H9 (cell line): ENCODE measurements at regions not wholly inside any gene's neighbourhood (a gene's known extent, or its start where the extent isn't known, plus 50 kb on each side); places are given as distances from the start of the nearest gene placed in this dataset.
"Not testable (repeated sequence)": the region's sequence is repeated elsewhere in the genome, so short reads cannot be mapped to it uniquely, and the experiment has no call there.

ENCODE experiments used
- DNase-seq: peaks from one replicate; pipeline ENCODE4 v3.0.0-alpha.2; 2017
- H2AFZ ChIP-seq: one replicate; pipeline ENCODE4 v1.6.1; 2013; ENCODE audit warnings: mild to moderate bottlenecking, low read length, control low read depth, moderate library complexity
- H2AK5ac ChIP-seq: 2 replicates; pipeline ENCODE4 v1.6.1; 2013; ENCODE audit warnings: low read length, control low read depth, mixed read lengths; ENCODE audit not compliant: insufficient read length
- H2BK120ac ChIP-seq: one replicate; pipeline ENCODE4 v1.6.1; 2013; ENCODE audit warnings: low read depth, mild to moderate bottlenecking, low read length, control low read depth, inconsistent platforms; ENCODE audit not compliant: poor library complexity, severe bottlenecking
- H2BK12ac ChIP-seq: 2 replicates; pipeline ENCODE4 v1.6.1; 2013; ENCODE audit warnings: low read length, control low read depth, mixed read lengths, low read depth; ENCODE audit not compliant: insufficient read length
- H2BK15ac ChIP-seq: 2 replicates; pipeline ENCODE4 v1.6.1; 2013; ENCODE audit warnings: low read depth, low read length, control low read depth
- H2BK20ac ChIP-seq: one replicate; pipeline ENCODE4 v1.6.1; 2013; ENCODE audit warnings: low read depth, mild to moderate bottlenecking, low read length, control low read depth, inconsistent platforms; ENCODE audit not compliant: poor library complexity, severe bottlenecking
- H2BK5ac ChIP-seq: 2 replicates; pipeline ENCODE4 v1.6.1; 2013; ENCODE audit warnings: low read length, control low read depth, mixed read lengths; ENCODE audit not compliant: insufficient read length
- H3K14ac ChIP-seq: 2 replicates; pipeline ENCODE4 v1.6.1; 2013; ENCODE audit warnings: low read length, control low read depth; ENCODE audit not compliant: insufficient read depth
- H3K18ac ChIP-seq: 2 replicates; pipeline ENCODE4 v1.6.1; 2013; ENCODE audit warnings: low read depth, mild to moderate bottlenecking, mixed read lengths, low read length, control low read depth; ENCODE audit not compliant: insufficient read length
- H3K23ac ChIP-seq: 2 replicates; pipeline ENCODE4 v1.6.1; 2013; ENCODE audit warnings: low read length, control low read depth, mixed read lengths, low read depth; ENCODE audit not compliant: insufficient read length
- H3K23me2 ChIP-seq: 2 replicates; pipeline ENCODE4 v1.6.1; 2013; ENCODE audit warnings: low read depth, mild to moderate bottlenecking, mixed read lengths, low read length, control low read depth; ENCODE audit not compliant: insufficient read length, poor library complexity, severe bottlenecking
- H3K27ac ChIP-seq: 2 replicates; pipeline ENCODE4 v1.5.1; 2013; ENCODE audit warnings: low read length, control low read depth, mixed read lengths, low read depth; ENCODE audit not compliant: insufficient read length
- H3K27me3 ChIP-seq: 2 replicates; pipeline ENCODE4 v1.6.1; 2013; ENCODE audit warnings: low read length, control low read depth, inconsistent platforms; ENCODE audit not compliant: insufficient read depth
- H3K4ac ChIP-seq: 2 replicates; pipeline ENCODE4 v1.6.1; 2013; ENCODE audit warnings: low read depth, mild to moderate bottlenecking, control low read depth, inconsistent platforms, low read length, moderate library complexity
- H3K4me1 ChIP-seq: 2 replicates; pipeline ENCODE4 v1.6.1; 2013; ENCODE audit warnings: low read length, control low read depth, inconsistent platforms; ENCODE audit not compliant: insufficient read depth
- H3K4me2 ChIP-seq: 2 replicates; pipeline ENCODE4 v1.6.1; 2013; ENCODE audit warnings: low read length, control low read depth, mixed read lengths; ENCODE audit not compliant: insufficient read length, insufficient read depth
- H3K56ac ChIP-seq: 2 replicates; pipeline ENCODE4 v1.6.1; 2013; ENCODE audit warnings: low read depth, mild to moderate bottlenecking, mixed read lengths, low read length, control low read depth; ENCODE audit not compliant: insufficient read length
- H3K79me1 ChIP-seq: 2 replicates; pipeline ENCODE4 v1.6.1; 2013; ENCODE audit warnings: low read depth, mild to moderate bottlenecking, moderate library complexity, low read length, control low read depth, inconsistent platforms; ENCODE audit not compliant: insufficient read depth, poor library complexity, severe bottlenecking
- H3K79me2 ChIP-seq: 2 replicates; pipeline ENCODE4 v1.6.1; 2013; ENCODE audit warnings: low read length, control low read depth, inconsistent platforms; ENCODE audit not compliant: insufficient read depth
- H3K9ac ChIP-seq: 2 replicates; pipeline ENCODE4 v1.6.1; 2013; ENCODE audit warnings: low read length, control low read depth, mixed read lengths; ENCODE audit not compliant: insufficient read length; ENCODE audit errors: extremely low read depth
- H3K9me3 ChIP-seq: one replicate; pipeline ENCODE4 v1.6.1; 2013; ENCODE audit warnings: low read depth, low read length, inconsistent platforms; ENCODE audit not compliant: control insufficient read depth
- H3T11ph ChIP-seq: one replicate; pipeline ENCODE4 v1.6.1; 2013; ENCODE audit warnings: mild to moderate bottlenecking, low read length, control low read depth, inconsistent platforms
- H4K20me1 ChIP-seq: one replicate; pipeline ENCODE4 v1.6.1; 2013; ENCODE audit not compliant: control insufficient read depth, insufficient read length, insufficient read depth
- H4K5ac ChIP-seq: 2 replicates; pipeline ENCODE4 v1.6.1; 2013; ENCODE audit warnings: low read depth, mild to moderate bottlenecking, mixed read lengths, low read length, control low read depth; ENCODE audit not compliant: insufficient read length
- H4K8ac ChIP-seq: replicated peaks from 2 replicates; pipeline ENCODE4 v1.6.1; 2013; ENCODE audit warnings: low read length, control low read depth, mixed read lengths, low read depth; ENCODE audit not compliant: insufficient read length
- H4K91ac ChIP-seq: 2 replicates; pipeline ENCODE4 v1.6.1; 2013; ENCODE audit warnings: low read depth, mild to moderate bottlenecking, moderate library complexity, mixed read lengths, low read length, control low read depth; ENCODE audit not compliant: insufficient read length
- H3K27ac Mint-ChIP-seq, 3 experiments: 2 replicates in 2 of 3; 3 replicates in 1 of 3; pipeline ENCODE4 v1.8.0; 2020 to 2021; ENCODE audit warnings: mixed read lengths in 3 of 3, mild to moderate bottlenecking in 1 of 3, moderate library complexity in 1 of 3
- H3K27me3 Mint-ChIP-seq: 2 replicates; pipeline ENCODE4 v1.8.0; 2021; ENCODE audit warnings: low read depth, mild to moderate bottlenecking, moderate library complexity, mixed read lengths
- H3K36me3 Mint-ChIP-seq, 3 experiments: 2 replicates in 2 of 3; 3 replicates in 1 of 3; pipeline ENCODE4 v1.8.0; 2020 to 2021; ENCODE audit warnings: low read depth in 3 of 3, mixed read lengths in 3 of 3; ENCODE audit not compliant: insufficient read depth in 1 of 3
- H3K4me1 Mint-ChIP-seq, 2 experiments: 2 replicates each; pipeline ENCODE4 v1.8.0; 2020; ENCODE audit warnings: mixed read lengths in 2 of 2
- H3K4me3 Mint-ChIP-seq, 2 experiments: 2 replicates in 1 of 2; 3 replicates in 1 of 2; pipeline ENCODE4 v1.8.0; 2020 to 2021; ENCODE audit warnings: mild to moderate bottlenecking in 2 of 2, mixed read lengths in 2 of 2, moderate library complexity in 1 of 2
- H3K9me3 Mint-ChIP-seq, 2 experiments: 2 replicates in 1 of 2; 3 replicates in 1 of 2; pipeline ENCODE4 v1.8.0; 2020; ENCODE audit warnings: mild to moderate bottlenecking in 2 of 2, mixed read lengths in 2 of 2, moderate library complexity in 1 of 2
- CTCF ChIP-seq: fragments of 200-600 bp; sonication (generic); conservative IDR thresholded peaks from 3 replicates; pipeline ENCODE4 v1.8.0; 2021; ENCODE audit warnings: antibody characterized with exemption, mild to moderate bottlenecking
- WGBS: extraction: QIAGEN DNeasy Blood & Tissue Kit; methylation state at CpG from one replicate; pipeline ENCODE4 v1.1.7; 2013; ENCODE audit warnings: missing lambda C conversion rate, low lambda C conversion rate, mixed read lengths; ENCODE audit not compliant: insufficient read length; ENCODE audit errors: extremely low coverage; 5-methylcytosine and 5-hydroxymethylcytosine counted together

GRCh38 chr2:118417406-118418120, 329.3 kb downstream of the INSIG2 start:
- Histone ChIP-seq H4K5ac (no peak overlapping the region), H2BK120ac (no peak overlapping the region), H3K27ac (no peak overlapping the region), H3K27me3 (no peaks in the 10 kb centered on the region), H4K20me1 (no peaks in the 10 kb centered on the region), H3K14ac (no peak overlapping the region), H3K9me3 (peaks cover 5% of the 10 kb centered on the region), H3K79me1 (no peaks in the 10 kb centered on the region), H4K8ac (no peak overlapping the region), H3K56ac (no peak overlapping the region), H3K23me2 (no peaks in the 10 kb centered on the region), H2BK20ac (no peak overlapping the region), H3K4ac (no peak overlapping the region), H3K9ac (no peak overlapping the region), H3T11ph (no peak overlapping the region), H3K4me2 (no peak overlapping the region), H2AFZ (no peak overlapping the region), H4K91ac (no peak overlapping the region), H2BK5ac (no peak overlapping the region), H2AK5ac (no peak overlapping the region), H3K4me1 (no peaks in the 10 kb centered on the region), H3K79me2 (no peaks in the 10 kb centered on the region), H3K23ac (no peak overlapping the region), H2BK12ac (no peak overlapping the region), H3K18ac (no peak overlapping the region), H2BK15ac (no peak overlapping the region)
- Mint-ChIP-seq H3K9me3 (peaks cover 31 to 42% of the 10 kb centered on the region in 2 experiments), H3K27ac (no peak overlapping the region), H3K27me3 (no peaks in the 10 kb centered on the region; the same call in 1 of the 2 replicates), H3K4me1 (no peaks in the 10 kb centered on the region), H3K36me3 (peaks cover 0 to 20% (median 11%) of the 10 kb centered on the region in 3 experiments), H3K4me3 (no peak overlapping the region)
- DNase-seq: no peak
- no peak for TF ChIP-seq CTCF
- no CpG with 5 or more reads among the region's 3 CpGs for WGBS

DNA sequence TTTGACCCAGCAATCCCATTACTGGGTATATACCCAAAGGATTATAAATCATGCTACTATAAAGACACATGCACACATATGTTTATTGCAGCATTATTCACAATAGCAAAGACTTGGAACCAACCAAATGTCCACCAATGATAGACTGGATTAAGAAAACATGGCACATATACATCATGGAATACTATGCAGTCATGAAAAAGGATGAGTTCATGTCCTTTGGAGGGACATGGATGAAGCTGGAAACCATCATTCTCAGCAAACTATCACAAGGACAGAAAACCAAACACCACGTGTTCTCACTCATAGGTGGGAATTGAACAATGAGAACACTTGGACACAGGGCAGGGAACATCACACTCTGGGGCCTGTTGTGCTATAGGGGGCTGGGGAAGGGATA, 326.9 kb downstream of the INSIG2 start:
- H3K4ac ChIP-seq, H4K91ac ChIP-seq, H3K27ac ChIP-seq, H3K36me3 Mint-ChIP-seq, H3T11ph ChIP-seq, H4K5ac ChIP-seq, H2BK12ac ChIP-seq, H2AFZ ChIP-seq, H4K8ac ChIP-seq, H4K20me1 ChIP-seq, H3K9me3 ChIP-seq, H3K79me2 ChIP-seq, DNase-seq, H2AK5ac ChIP-seq, H3K4me2 ChIP-seq, H3K27ac Mint-ChIP-seq, H2BK120ac ChIP-seq, H3K23me2 ChIP-seq, H3K18ac ChIP-seq, H2BK20ac ChIP-seq, H3K79me1 ChIP-seq, H3K4me3 Mint-ChIP-seq, H3K4me1 ChIP-seq, H3K23ac ChIP-seq, H3K9ac ChIP-seq, H3K4me1 Mint-ChIP-seq, H3K27me3 Mint-ChIP-seq, H3K56ac ChIP-seq, H3K14ac ChIP-seq, H2BK15ac ChIP-seq, H2BK5ac ChIP-seq, H3K27me3 ChIP-seq: not testable (repeated sequence)
- WGBS: no CpG with 5 or more reads among the region's 1 CpG
- peaks cover 11 to 21% of the 10 kb centered on the region in 2 experiments for H3K9me3 Mint-ChIP-seq
